ENCODE measurements at regions not wholly inside any gene's neighbourhood (a gene's known extent, or its start where the extent isn't known, plus 50 kb on each side); places are given as distances from the start of the nearest gene placed in this dataset.

DNA sequence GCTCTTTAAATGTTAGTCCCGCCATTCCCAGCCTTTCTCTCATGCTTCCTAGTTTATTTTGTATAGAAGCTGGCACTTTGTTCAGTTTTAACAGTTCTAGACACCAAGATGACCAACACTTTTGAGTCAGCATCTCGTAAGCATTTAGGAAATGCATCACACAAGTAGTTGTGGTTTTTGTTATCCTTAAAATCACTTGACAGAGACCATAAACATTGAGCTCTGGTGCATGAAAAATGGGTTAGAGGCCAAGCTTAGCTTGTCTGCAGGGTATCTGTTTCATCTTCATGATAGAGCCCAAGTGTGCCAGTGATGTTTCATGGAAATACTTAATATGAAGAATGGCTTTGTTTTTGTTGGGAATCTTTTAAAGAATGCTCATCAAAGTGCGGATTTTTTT is 159.7 kb downstream of the DISP1 start:
- DNase-seq (ENCODE audit: low read depth in 1 of 2, low spot score in 1 of 2): no peak
- FAIRE-seq: no peak
- Histone ChIP-seq H3K4me1 (no peaks in the 10 kb centered on the region), H3K4me3 (no peak overlapping the region), H3K27ac (no peak overlapping the region), H3K9me3 (no peaks in the 10 kb centered on the region), H3K4me2 (no peak overlapping the region)
- ChIA-PET POLR2A (no interaction called here), CTCF (interaction anchor here (0.8 kb wide), 1 partner anchor 19 kb away, joined by 3 read pairs; no protein-coding TSS in a partner anchor)
- no peak for ATAC-seq
- TF ChIP-seq HOXB13 (CRISPR knock-in tag; IDR thresholded peaks at IDR 0.05; ENCODE audit: low read depth): no peak
- no peak for TF ChIP-seq EHF (CRISPR knock-in tag; IDR thresholded peaks at IDR 0.05)
- no peak for TF ChIP-seq KDM1A (IDR thresholded peaks at IDR 0.05; ENCODE audit: low read depth)
- TF ChIP-seq, protein P1, sequence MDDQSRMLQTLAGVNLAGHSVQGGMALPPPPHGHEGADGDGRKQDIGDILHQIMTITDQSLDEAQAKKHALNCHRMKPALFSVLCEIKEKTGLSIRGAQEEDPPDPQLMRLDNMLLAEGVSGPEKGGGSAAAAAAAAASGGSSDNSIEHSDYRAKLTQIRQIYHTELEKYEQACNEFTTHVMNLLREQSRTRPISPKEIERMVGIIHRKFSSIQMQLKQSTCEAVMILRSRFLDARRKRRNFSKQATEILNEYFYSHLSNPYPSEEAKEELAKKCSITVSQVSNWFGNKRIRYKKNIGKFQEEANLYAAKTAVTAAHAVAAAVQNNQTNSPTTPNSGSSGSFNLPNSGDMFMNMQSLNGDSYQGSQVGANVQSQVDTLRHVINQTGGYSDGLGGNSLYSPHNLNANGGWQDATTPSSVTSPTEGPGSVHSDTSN (IDR thresholded peaks at IDR 0.05): no peak
- TF ChIP-seq NR3C1 (IDR thresholded peaks at IDR 0.05): no peak
- TF ChIP-seq, protein P2, sequence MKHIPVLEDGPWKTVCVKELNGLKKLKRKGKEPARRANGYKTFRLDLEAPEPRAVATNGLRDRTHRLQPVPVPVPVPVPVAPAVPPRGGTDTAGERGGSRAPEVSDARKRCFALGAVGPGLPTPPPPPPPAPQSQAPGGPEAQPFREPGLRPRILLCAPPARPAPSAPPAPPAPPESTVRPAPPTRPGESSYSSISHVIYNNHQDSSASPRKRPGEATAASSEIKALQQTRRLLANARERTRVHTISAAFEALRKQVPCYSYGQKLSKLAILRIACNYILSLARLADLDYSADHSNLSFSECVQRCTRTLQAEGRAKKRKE (CRISPR knock-in tag; IDR thresholded peaks at IDR 0.05; ENCODE audit: low read depth): no peak
- TF ChIP-seq FOXS1 (CRISPR knock-in tag; IDR thresholded peaks at IDR 0.05): no peak
- no peak for TF ChIP-seq TFCP2L1 (CRISPR knock-in tag; IDR thresholded peaks at IDR 0.05)
- no peak for TF ChIP-seq JUN (IDR thresholded peaks at IDR 0.05)
- no peak for TF ChIP-seq NFE2L2 (conservative IDR thresholded peaks at IDR 0.05; ENCODE audit: low read length)
- TF ChIP-seq, protein P3, sequence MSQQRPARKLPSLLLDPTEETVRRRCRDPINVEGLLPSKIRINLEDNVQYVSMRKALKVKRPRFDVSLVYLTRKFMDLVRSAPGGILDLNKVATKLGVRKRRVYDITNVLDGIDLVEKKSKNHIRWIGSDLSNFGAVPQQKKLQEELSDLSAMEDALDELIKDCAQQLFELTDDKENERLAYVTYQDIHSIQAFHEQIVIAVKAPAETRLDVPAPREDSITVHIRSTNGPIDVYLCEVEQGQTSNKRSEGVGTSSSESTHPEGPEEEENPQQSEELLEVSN (IDR thresholded peaks at IDR 0.05; ENCODE audit: borderline replicate concordance, low read depth): no peak
- no peak for TF ChIP-seq MAFK (IDR thresholded peaks at IDR 0.05; ENCODE audit: partially characterized antibody)
- no peak for TF ChIP-seq SMC3 (IDR thresholded peaks at IDR 0.05)
- TF ChIP-seq EHMT2 (IDR thresholded peaks at IDR 0.05; ENCODE audit: low read depth): no peak
- no peak for TF ChIP-seq FOSL2 (IDR thresholded peaks at IDR 0.05)
- no peak for TF ChIP-seq FOSL2 (CRISPR knock-in tag; IDR thresholded peaks at IDR 0.05)
- TF ChIP-seq, protein P4, sequence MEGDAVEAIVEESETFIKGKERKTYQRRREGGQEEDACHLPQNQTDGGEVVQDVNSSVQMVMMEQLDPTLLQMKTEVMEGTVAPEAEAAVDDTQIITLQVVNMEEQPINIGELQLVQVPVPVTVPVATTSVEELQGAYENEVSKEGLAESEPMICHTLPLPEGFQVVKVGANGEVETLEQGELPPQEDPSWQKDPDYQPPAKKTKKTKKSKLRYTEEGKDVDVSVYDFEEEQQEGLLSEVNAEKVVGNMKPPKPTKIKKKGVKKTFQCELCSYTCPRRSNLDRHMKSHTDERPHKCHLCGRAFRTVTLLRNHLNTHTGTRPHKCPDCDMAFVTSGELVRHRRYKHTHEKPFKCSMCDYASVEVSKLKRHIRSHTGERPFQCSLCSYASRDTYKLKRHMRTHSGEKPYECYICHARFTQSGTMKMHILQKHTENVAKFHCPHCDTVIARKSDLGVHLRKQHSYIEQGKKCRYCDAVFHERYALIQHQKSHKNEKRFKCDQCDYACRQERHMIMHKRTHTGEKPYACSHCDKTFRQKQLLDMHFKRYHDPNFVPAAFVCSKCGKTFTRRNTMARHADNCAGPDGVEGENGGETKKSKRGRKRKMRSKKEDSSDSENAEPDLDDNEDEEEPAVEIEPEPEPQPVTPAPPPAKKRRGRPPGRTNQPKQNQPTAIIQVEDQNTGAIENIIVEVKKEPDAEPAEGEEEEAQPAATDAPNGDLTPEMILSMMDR (IDR thresholded peaks at IDR 0.05): no peak
- no peak for TF ChIP-seq RAD21 (conservative IDR thresholded peaks at IDR 0.05 in 1 of 2, IDR thresholded peaks at IDR 0.05 in 1 of 2)
- WGBS (ENCODE audit: missing lambda C conversion rate): 62% methylated on average over 3 of the region's 3 CpGs

DNA sequence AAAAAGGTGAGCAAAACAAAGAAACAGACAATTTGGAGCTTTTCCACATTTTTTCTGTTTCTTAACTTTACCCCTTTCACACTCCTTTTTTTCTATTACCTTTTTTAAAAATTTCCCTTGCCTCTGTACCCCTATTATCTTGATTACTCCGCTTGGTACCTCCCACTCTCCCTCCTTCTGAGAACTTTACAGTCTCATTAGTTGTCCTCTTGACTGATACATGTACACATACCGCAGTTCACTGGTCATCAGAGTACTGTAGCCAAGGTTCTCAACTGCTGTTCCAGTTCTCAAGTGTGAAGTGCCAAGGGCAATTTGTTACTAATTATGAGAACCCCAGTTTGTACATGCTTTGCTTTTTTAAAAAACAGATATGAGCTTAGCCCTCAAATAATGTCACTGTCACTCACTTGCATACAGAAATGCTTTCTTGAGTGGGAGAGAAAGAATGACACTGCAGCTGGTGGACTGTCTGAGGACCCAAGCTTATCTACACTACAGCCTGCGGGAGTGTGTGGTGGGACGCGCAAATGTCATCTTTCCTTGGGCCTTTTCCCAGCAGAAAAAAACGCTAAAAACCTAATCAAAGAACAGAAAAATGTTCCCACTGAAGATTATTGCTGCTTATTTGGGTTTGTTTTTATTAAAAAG is 160.8 kb downstream of the DISP1 start:
- no peaks in the 10 kb centered on the region for H3K9me3 ChIP-seq
- DNase-seq (ENCODE audit: low read depth in 1 of 2, low spot score in 1 of 2): no peak
- no peak for ATAC-seq
- CTCF ChIA-PET: interaction anchor here (0.8 kb wide), 1 partner anchor 20 kb away, joined by 3 read pairs; no protein-coding TSS in a partner anchor
- 72% methylated on average over 6 of the region's 6 CpGs for WGBS (ENCODE audit: missing lambda C conversion rate)
- POLR2A ChIA-PET: no interaction called here
- no peak overlapping the region for H3K4me3 ChIP-seq
- no peaks in the 10 kb centered on the region for H3K4me1 ChIP-seq
- no peak overlapping the region for H3K27ac ChIP-seq
- no peak overlapping the region for H3K4me2 ChIP-seq
- FAIRE-seq: no peak
- TF ChIP-seq RFX5 (IDR thresholded peaks at IDR 0.05) (no peak), ZSCAN20 (CRISPR knock-in tag; IDR thresholded peaks at IDR 0.05) (no peak), GATA3 (IDR thresholded peaks at IDR 0.05; ENCODE audit: borderline replicate concordance) (no peak), RARB (CRISPR knock-in tag; IDR thresholded peaks at IDR 0.05) (no peak), PHF8 (IDR thresholded peaks at IDR 0.05; ENCODE audit: borderline replicate concordance, low read depth) (no peak), ESRRA (IDR thresholded peaks at IDR 0.05; ENCODE audit: borderline replicate concordance, low read length) (no peak), POLR2A (IDR thresholded peaks at IDR 0.05; ENCODE audit: low read length) (no peak), FOXS1 (CRISPR knock-in tag; IDR thresholded peaks at IDR 0.05) (no peak), RNF2 (IDR thresholded peaks at IDR 0.05; ENCODE audit: borderline replicate concordance, low read depth) (no peak), POLR2AphosphoS2 (conservative IDR thresholded peaks at IDR 0.05; ENCODE audit: low read length) (no peak), EP300 (IDR thresholded peaks at IDR 0.05) (no peak), NFE2L2 (conservative IDR thresholded peaks at IDR 0.05; ENCODE audit: low read length) (no peak), NR3C1 (IDR thresholded peaks at IDR 0.05) (no peak), BHLHE40 (IDR thresholded peaks at IDR 0.05; ENCODE audit: low read depth, low read length) (no peak)
- TF ChIP-seq, protein P3 (IDR thresholded peaks at IDR 0.05; ENCODE audit: borderline replicate concordance, low read depth): no peak
- TF ChIP-seq, protein P5, sequence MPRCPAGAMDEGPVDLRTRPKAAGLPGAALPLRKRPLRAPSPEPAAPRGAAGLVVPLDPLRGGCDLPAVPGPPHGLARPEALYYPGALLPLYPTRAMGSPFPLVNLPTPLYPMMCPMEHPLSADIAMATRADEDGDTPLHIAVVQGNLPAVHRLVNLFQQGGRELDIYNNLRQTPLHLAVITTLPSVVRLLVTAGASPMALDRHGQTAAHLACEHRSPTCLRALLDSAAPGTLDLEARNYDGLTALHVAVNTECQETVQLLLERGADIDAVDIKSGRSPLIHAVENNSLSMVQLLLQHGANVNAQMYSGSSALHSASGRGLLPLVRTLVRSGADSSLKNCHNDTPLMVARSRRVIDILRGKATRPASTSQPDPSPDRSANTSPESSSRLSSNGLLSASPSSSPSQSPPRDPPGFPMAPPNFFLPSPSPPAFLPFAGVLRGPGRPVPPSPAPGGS (IDR thresholded peaks at IDR 0.05): no peak
- TF ChIP-seq, protein P1 (IDR thresholded peaks at IDR 0.05): no peak
- TF ChIP-seq, protein P2 (CRISPR knock-in tag; IDR thresholded peaks at IDR 0.05; ENCODE audit: low read depth): no peak
